Medulla oblongata (tissue), 1 donor: ENCODE measurements at regions not wholly inside any gene's neighbourhood (a gene's known extent, or its start where the extent isn't known, plus 50 kb on each side); places are given as distances from the start of the nearest gene placed in this dataset.

Source experiments
- DNase-seq: peaks from one replicate; pipeline ENCODE4 v3.0.0-alpha.2; 2015; ENCODE audit errors: extremely low spot score

GRCh38 chr6:165718491-165718891 is 55.5 kb upstream of the PDE10A start:
- no peak for DNase-seq

- DNase-seq, result no peak
Measured at GRCh38 chr6:165717732-165718465, 54.9 kb upstream of the PDE10A start.

- no peak for DNase-seq
Measured at GRCh38 chr6:165716886-165717285, 53.8 kb upstream of the PDE10A start.

- DNase-seq, result no peak
Measured at GRCh38 chr6:165715428-165715827, 52.4 kb upstream of the PDE10A start.

GRCh38 chr6:165714907-165715306 is 51.9 kb upstream of the PDE10A start:
- no peak for DNase-seq

- no peak for DNase-seq
Measured at GRCh38 chr6:165713845-165714466, 50.9 kb upstream of the PDE10A start.
